ENCODE measurements at regions not wholly inside any gene's neighbourhood (a gene's known extent, or its start where the extent isn't known, plus 50 kb on each side); places are given as distances from the start of the nearest gene placed in this dataset.

GRCh38 chr9:78567693-78568092 is 270.8 kb downstream of the PSAT1 start:
- no peak for DNase-seq

GRCh38 chr9:78568774-78569173 is 271.8 kb downstream of the PSAT1 start:
- no peak for DNase-seq

- DNase-seq = no peak
These were observed 275.3 kb downstream of the PSAT1 start for GRCh38 chr9:78572266-78572665.

GRCh38 chr9:78573205-78573604 is 276.3 kb downstream of the PSAT1 start:
- DNase-seq = no peak

GRCh38 chr9:78573669-78574068 is 276.7 kb downstream of the PSAT1 start:
- no peak for DNase-seq

GRCh38 chr9:78574354-78575045 is 277.6 kb downstream of the PSAT1 start:
- DNase-seq = no peak

- no peak for DNase-seq
These were observed 278.2 kb downstream of the PSAT1 start for GRCh38 chr9:78575081-78575480.

- no peak for DNase-seq
These were observed 278.8 kb downstream of the PSAT1 start for GRCh38 chr9:78575771-78576170.

- no peak for DNase-seq
These were observed 280.4 kb downstream of the PSAT1 start for GRCh38 chr9:78577156-78577906.

GRCh38 chr9:78578072-78578471 is 281.1 kb downstream of the PSAT1 start:
- no peak for DNase-seq

- no peak for DNase-seq
These were observed 285.9 kb downstream of the PSAT1 start for GRCh38 chr9:78582821-78583220.

GRCh38 chr9:78584589-78584988 is 287.7 kb downstream of the PSAT1 start:
- DNase-seq = no peak

GRCh38 chr9:78585909-78586308 is 289.0 kb downstream of the PSAT1 start:
- no peak for DNase-seq

- DNase-seq = no peak
These were observed 293.1 kb downstream of the PSAT1 start for GRCh38 chr9:78590068-78590467.

- no peak for DNase-seq
These were observed 295.9 kb downstream of the PSAT1 start for GRCh38 chr9:78592811-78593210.

- DNase-seq = no peak
These were observed 298.4 kb downstream of the PSAT1 start for GRCh38 chr9:78595200-78595945.

GRCh38 chr9:78596346-78596745 is 299.4 kb downstream of the PSAT1 start:
- DNase-seq = no peak

- no peak for DNase-seq
These were observed 301.2 kb downstream of the PSAT1 start for GRCh38 chr9:78598120-78598519.

GRCh38 chr9:78599926-78600325 is 303.0 kb downstream of the PSAT1 start:
- no peak for DNase-seq

GRCh38 chr9:78601957-78602565 is 305.1 kb downstream of the PSAT1 start:
- DNase-seq = no peak

- no peak for DNase-seq
These were observed 308.4 kb downstream of the PSAT1 start for GRCh38 chr9:78605041-78606000.

- DNase-seq = no peak
These were observed 309.1 kb downstream of the PSAT1 start for GRCh38 chr9:78606001-78606379.

Data from CD4-positive, alpha-beta T cell treated with Interleukin-17A for 4 hours (primary cell).